Left hindlimb (tissue), 1 donor: ENCODE measurements at regions not wholly inside any gene's neighbourhood (a gene's known extent, or its start where the extent isn't known, plus 50 kb on each side); places are given as distances from the start of the nearest gene placed in this dataset.
"Not testable (repeated sequence)": the region's sequence is repeated elsewhere in the genome, so short reads cannot be mapped to it uniquely, and the experiment has no call there.

Source experiments
- DNase-seq: peaks from one replicate; pipeline ENCODE4 v3.0.0-alpha.2; 2018

GRCh38 chr9:38153152-38153909, 84.3 kb upstream of the SHB start:
- DNase-seq, result no peak

DNA sequence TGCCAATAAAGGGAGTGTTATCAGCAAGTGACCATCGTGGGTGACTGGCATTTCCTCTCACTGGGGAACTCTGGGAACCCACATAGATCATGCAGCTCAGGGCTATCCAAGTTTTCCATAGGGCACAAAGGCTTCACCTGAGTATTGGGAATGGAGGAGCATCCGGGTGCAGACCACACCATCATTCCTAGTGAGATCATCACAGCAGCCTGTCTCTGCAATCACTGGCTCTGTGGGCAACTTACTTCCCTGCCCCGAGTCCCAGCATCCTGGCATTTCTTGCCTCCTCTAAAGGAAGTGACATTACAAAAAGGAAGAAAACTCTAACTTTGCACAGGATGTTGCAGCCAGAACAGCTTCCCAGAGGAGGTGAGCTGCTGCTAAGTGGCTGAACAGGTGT, 80.6 kb upstream of the SHB start:
- no peak for DNase-seq

DNA sequence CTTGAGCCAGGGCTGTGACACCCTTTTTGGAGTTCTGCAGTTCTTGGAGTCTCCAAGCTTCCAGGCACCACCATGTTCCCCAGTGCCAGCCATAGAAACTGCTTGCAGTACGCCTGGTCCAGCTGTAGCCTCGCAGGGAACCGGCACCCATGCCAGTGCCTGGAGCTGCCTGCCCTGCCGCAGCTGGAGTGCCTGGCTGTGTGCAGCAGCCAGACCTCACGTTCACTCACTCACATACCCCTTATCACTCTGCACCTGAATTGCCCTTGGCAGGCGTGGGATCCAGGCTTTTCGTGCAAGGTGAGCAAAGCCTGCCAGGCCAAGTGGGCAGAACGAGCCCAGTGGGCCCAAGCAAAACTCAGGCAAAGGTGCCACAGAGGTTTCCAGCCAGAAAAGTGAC, 77.8 kb upstream of the SHB start:
- DNase-seq, result no peak

DNA sequence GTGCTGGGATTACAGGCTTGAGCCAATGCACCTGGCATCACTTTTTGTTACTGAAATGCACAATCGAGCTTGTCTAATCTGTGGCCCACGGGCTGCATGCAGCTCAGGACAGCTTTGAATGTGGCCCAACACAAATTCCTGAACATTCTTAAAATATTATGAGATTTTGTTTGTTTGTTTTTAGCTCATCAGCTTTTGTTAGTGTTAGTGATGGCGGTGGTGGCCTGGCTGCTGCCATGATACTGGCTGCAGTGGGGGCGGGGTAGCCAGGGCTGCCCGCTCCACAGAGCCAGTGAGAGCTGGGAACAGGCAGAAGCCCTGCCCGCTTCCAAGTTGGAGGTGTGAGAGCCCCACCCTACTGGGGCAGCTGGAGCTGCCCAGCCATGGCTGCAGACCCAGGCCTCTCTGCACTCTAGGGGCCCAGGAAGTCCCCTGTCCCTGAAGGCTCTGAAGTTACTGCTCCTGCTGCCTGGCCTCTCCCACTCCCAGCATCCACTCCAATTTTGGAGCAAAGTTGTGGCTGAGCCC, 76.6 kb upstream of the SHB start:
- no peak for DNase-seq

- no peak for DNase-seq
These were observed 75.4 kb upstream of the SHB start for GRCh38 chr9:38144421-38144820.

GRCh38 chr9:38141746-38142591, 72.9 kb upstream of the SHB start:
- DNase-seq, result no peak

GRCh38 chr9:38138276-38138675, 69.2 kb upstream of the SHB start:
- no peak for DNase-seq

- DNase-seq, result no peak
These were observed 68.3 kb upstream of the SHB start for GRCh38 chr9:38137342-38137741.

- DNase-seq, result no peak
These were observed 67.4 kb upstream of the SHB start for GRCh38 chr9:38136386-38136785.

DNA sequence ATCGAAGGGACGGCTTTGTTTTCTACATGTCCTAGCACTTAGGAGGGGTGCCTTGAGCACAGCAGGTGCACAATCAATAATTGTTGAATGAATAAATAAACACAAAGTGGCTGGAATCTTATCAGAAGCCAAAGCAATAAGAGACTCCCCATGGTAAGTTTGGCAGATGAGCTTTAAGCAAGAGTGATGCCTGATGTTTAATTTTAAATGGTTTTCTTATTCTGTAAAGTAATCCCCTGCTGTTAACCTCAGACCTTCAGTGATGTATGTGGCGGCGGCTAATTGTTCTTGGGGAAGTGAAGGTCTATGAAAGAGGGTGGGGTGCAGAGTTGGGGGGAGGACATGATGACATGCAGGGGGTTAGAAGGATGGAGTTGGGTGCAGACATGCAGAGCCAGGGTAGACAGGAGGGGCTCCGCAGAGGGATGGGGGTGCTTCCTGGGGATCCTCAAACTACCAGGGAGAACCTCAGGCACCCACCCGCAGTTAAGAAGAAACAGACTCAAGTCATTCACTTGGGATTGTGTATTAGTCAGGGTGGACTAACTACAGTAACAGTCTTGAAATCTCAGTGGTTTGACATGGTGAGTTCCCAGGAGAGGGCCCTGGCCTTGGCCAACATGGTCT, 65.7 kb upstream of the SHB start:
- no peak for DNase-seq

DNA sequence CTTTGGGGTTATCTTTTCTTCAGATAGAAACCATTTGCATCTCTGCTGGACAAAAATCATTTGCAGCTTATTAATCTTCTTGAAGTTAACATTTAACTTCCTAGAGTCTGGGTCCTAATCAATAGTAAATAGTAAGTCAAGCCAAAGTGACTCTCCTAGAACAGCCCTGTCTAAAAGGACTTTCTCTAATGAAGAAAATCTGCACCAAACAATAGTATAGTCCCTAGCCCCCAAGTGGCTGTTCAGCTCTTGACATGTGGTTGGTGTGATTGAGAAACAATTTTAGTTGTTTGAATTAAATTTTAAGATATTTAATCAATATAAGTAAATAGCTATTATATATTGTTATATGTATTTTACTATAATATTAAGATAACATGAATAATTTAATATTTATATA, 64.6 kb upstream of the SHB start:
- no peak for DNase-seq

DNA sequence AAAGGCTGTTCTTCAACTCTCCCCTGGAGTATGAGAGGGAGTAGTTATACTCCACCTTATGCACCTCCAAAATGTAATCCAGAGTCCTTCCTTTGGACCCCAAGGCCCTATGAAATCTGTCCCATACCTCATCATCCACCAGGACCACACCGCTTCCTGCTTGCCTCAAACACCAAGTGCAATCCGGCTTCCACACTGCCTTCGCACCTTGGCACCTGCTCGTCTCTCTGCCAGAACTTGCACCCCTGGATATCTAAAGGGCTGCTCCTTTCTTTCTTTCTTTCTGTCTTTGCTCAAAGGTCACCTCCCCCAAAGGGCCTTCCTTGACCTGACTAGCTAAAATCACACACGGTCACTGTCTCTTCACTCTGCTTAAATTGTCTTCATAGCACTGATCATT, 63.9 kb upstream of the SHB start:
- no peak for DNase-seq

- DNase-seq, result no peak
These were observed 62.7 kb upstream of the SHB start for GRCh38 chr9:38131729-38132128.

- no peak for DNase-seq
These were observed 61.7 kb upstream of the SHB start for GRCh38 chr9:38130724-38131123.

- no peak for DNase-seq
These were observed 60.3 kb upstream of the SHB start for GRCh38 chr9:38129366-38129765.

DNA sequence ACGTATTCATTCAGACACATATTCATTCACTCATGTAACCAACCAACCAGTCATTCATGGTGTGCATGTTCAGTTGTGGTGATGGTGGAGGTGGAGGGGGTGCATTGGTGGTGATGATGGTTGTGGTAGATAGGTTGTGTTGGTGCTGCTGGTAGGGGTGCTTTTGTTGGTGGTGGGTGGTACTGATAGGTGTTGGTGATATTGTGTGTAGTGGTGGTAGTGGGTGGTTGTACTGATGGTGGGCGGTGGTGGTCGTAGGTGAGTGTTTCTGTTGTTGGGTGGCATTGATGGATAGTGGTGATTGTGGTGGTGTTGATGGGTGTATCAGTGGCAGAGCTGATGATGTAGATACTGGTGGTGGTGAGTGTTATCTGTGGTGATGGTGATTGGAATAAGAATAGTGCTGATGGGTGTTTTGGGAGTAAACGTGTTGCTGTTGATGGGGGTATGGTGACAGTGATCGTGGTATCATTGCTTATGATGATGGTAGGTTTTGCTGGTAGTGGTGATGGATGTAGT, 59.8 kb upstream of the SHB start:
- DNase-seq, result no peak

GRCh38 chr9:38127271-38127839, 58.3 kb upstream of the SHB start:
- DNase-seq, result no peak

GRCh38 chr9:38126730-38127129, 57.7 kb upstream of the SHB start:
- DNase-seq, result no peak

DNA sequence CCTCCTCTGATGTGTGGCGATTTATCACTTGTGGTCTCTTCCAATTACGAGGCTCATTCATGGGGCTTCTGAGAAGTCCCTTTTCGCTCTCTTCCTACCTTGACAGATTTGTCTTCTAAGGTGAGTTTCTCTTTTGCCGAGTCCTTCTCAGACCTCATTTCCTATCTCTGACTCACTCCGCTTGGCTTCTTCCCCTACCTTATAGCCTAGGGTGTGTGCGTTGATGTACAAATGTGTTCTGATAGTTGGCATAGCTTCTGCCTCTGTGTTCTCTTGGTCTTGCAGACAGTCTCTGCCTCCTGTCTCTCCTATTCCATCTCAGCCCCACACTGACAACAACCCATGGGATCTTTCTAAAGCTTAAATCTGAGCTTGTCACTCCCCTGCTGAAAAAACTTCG, 56.9 kb upstream of the SHB start:
- no peak for DNase-seq

- DNase-seq, result not testable (repeated sequence)
These were observed 54.3 kb upstream of the SHB start for GRCh38 chr9:38123359-38123758.

- no peak for DNase-seq
These were observed 51.9 kb upstream of the SHB start for GRCh38 chr9:38120961-38121360.

GRCh38 chr9:38119560-38120236, 50.7 kb upstream of the SHB start:
- no peak for DNase-seq
